NCI-H345 treated with DMSO at 0.1 percent for 48 hours (cell line): ENCODE measurements at regions not wholly inside any gene's neighbourhood (a gene's known extent, or its start where the extent isn't known, plus 50 kb on each side); places are given as distances from the start of the nearest gene placed in this dataset.
"Not testable (repeated sequence)": the region's sequence is repeated elsewhere in the genome, so short reads cannot be mapped to it uniquely, and the experiment has no call there.

ENCODE experiments used
- DNase-seq: peaks from one replicate; lab custom pipeline; 2025; ENCODE audit not compliant: unreplicated experiment; lab: John Stamatoyannopoulos, UW

DNA sequence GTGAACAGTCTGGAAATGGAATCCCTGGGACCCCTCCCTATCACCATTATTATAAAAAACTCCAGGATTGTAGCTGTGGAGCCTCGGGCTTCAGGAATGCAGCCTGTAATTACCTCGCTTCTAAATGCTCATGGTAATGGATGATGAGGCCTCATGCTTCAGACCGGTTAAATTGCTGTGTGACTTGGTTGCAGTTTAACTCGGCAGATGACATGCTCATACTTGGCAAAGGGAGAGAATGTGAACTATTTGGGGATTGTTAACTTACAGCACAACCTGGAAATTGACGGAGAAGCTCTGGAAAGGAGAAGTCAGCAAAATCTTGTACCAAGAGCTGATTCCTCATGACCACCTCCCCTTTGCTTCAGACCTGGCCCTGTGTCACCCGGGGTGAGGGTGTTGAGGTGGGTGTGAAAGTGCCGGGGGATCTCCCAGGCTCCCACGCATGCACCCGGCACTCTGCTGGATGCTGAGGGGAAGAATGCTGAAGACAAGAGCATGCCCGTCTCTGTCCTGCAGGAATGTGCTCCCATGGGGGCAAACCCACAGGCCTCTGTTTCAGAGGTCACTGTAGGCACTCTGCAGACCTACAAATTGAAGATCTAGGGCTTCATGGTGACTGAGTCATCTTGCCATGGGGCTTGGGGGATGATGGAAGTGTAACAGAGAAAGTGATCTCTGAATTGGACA is 364.8 kb downstream of the RPS6KC1 start:
- no peak for DNase-seq

DNA sequence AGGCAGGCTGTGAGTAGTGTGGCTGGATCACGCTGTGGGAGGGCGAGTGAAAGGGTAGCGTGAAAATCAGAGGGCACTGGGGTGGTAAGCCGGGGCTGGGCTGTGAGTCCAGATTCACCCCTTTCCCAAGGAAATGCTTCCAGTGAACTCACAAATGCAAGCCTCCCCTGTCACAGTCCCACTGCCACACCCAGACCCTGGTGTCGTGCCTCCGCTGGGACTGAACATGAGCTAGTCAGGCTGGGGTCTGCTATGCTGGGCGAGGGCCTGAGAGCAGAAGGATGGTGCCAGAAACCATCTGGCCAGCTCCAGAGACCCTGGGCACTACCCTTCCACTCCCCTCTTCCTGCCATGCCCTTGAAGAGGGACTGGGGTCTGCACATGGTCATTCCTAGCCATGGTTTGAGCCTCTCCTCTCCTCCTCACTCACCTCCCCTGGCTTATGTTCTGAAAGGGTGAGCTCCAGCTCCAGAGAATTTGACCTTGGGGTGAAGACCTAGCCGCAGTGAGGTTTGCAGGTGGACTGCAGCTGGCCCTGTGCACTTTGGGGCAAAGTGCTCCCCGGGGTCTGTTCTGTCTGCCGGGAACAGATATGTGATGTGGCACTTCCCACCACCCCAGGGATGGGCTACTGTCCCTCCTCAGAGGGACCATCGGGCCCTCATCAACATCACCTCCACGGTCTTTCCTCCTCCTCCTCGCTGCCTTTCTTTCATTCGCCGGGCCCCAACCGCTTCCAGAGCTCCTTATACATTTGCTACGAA is 365.6 kb downstream of the RPS6KC1 start:
- no peak for DNase-seq

DNA sequence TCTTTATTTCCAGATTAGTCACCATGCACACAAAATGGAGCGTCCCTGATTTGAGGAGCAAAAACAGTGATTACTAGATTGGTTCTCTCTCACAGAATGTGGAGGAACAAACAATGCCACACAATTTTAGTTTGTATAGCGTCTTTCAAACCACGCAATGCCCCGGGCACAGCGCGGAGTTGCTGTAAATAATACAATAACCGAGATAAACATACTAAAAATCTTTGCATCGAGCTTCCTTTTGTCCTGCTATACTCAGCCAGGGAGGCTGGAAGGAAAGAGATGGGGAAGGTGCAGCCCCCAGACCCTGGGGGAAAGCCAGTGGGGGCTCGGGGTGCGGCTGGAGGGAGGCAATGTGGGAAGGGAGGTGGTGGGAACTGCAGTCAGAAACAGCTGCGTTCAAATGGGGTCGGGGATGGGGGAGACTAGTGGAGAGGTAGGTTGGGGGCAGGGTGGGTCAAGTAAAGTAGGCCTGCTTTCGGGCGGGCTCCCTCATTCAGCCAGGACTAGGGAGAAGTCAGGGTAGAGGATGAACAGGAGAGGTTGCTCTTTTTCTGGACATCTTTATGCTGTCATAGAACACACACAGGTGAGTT is 366.3 kb downstream of the RPS6KC1 start:
- DNase-seq, result no peak

DNA sequence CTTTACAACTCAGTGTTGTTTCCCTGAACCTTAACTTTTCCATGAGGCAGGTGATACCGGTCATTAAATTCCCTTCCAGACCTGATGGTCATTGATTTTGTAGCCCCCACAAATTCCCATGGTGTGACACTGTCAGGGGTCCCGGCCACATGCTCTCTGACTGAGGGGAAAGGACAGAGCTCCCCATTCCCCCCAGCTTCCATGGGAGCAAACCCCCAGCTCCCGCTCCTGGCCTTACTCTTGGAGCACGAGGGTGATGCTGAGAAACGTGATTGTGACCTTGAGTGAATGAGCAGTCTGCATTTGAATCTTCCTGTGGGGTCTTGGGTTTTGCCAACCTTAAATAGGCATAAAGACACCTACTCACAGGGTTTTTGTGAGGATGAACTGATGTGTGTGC is 366.8 kb downstream of the RPS6KC1 start:
- no peak for DNase-seq

DNA sequence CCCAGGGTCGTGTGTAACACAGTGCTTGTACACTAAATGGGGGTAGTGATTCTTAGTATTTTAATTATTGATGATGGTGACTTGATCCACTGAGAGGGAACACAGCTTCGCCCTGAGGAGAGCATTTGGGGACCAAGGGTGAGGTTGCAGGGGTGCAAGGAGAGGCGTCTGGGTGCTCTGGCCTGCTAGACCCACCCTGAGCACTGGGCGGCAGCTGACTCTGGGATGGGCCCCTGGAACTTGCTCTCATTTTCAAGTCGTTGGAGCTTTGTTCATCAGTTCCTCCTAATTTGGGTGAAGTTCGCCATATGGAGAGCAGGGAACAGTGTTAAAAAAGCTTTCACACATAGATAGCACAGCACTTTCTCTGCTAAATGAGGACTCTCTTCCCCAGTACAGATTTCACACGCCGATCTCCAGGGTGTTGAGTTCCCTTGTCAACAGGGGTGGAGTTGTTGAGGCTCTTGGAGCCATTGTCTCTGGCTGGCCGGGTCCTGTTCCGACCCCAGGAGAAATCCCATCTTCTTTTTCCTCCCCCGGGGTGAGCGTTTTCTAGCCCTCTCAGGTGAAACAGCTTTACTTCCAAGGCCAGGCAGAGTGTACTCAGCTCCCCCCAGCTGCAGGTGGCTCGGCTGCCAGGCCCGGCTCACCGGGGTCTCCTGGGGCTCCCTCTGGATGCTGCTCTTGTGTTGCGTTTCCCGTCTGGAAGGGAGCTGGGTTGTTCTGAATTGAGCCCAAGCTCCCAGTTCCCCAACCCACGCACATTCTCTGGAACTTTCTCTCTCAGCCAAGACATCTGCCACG is 367.4 kb downstream of the RPS6KC1 start:
- no peak for DNase-seq

DNA sequence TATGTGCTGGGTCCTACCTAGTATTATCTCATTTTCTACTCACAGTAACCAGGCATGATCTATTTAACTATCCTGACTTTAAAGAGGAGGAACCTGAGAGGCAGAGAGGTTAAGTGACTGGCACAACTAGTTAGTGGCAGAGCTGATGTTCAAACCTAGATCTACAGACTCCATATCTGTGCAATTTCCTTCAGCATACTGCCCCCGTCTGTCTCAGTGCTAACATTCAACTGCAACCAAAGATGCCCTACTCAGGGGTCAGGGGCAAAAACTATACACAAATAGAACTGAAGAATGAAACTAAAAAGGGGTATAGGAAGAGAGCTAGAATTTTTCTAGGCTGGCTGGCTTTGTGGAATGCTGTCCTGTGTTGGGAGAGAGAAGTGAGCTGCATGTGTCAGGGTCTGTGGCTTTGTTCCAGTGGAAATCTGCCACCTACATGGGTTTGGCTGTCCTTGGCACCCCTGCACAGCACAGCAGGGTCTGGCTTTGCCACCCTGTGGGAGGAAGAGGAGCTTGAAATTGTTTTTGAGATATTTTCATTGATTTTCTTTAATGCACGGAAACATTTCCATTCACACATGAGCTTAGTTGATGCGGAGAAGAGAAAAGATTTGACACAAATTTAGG is 368.5 kb downstream of the RPS6KC1 start:
- DNase-seq, result no peak

DNA sequence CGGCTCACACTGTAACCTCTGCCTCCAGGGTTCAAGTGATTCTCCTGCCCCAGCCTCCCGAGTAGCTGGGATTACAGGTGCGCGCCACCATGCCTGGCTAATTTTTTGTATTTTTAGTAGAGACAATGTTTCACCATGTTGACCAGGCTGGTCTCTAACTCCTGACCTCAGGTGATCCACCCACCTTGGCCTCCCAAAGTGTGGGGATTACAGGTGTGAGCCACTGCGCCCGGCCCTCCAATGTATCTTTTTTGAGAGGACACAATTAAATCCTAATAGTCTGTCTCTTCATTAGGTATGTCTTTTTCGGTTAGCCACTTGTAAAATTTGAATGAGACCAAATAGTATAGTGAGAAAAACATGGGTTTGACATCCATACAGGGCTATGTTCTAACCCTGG is 370.1 kb downstream of the RPS6KC1 start:
- DNase-seq, result not testable (repeated sequence)

DNA sequence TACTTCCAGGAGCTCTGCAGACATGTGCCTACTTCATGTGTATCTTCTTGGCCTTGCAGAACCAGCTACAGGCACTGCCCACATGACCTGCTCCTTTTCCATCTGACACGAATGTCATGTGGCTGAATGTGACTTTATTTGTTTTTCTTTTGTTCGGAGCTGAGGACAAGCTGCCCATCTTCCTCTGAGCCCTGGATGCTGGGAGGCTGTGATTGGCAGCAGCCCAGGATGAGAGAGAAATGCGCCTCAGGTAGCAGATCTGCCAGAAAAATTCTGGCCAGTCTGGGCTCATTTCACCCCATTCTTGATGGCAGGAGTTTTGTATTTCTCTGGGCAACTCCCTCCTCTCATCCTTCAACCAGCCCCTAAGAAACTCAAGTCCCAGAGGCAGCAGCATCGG is 372.0 kb downstream of the RPS6KC1 start:
- DNase-seq, result no peak

DNA sequence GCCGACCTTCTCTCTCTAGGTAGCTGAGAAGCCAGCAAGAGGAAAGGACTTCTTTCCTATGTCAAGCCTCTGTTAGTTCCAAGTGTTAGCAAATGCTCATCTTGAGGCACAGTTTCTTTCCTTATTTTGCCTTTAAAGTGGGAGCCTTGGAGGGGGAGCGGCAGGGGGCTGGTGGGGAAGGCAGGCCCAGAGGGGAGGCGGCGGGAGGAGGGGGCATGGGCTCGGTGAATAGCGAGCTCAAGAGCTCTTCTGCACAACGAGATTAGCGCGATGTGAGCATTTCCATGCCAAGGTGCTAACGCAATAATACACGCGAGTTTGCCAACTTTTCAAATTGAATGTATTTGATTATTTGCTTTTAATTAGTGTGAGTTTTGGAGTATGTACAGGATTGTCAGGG is 372.6 kb downstream of the RPS6KC1 start:
- DNase-seq, result peak; percentile 10

DNA sequence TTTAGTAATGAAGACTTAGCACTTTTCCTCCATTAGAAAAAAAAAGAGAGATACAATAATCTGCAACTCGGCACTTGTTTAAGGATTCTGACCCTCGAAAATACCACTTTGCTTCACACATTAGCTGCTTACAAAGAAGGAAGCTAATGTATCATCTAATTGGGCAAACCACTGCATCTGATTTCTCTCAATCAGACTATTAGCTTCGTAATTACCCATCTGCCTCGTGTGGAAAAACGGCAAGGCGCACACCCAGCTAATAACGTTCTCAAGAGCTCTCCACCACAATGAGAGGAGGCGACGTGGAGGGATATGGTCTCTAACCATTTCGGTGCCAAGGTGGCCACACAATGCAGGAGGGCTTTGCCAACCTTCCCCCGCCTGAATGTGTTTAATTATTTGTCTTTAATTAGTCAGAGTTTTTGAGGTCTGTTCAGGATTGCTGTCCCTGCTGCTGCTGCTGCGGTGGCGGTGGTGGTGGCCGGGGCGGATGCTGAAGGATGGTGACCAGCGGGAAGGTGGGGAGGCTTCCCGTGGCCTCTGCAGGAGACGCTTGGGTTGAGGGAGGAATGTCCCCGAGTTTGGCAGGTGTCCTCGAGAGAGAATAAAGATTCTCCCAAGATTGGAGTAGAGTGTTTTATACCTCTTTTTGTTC is 374.5 kb downstream of the RPS6KC1 start:
- DNase-seq, result no peak

DNA sequence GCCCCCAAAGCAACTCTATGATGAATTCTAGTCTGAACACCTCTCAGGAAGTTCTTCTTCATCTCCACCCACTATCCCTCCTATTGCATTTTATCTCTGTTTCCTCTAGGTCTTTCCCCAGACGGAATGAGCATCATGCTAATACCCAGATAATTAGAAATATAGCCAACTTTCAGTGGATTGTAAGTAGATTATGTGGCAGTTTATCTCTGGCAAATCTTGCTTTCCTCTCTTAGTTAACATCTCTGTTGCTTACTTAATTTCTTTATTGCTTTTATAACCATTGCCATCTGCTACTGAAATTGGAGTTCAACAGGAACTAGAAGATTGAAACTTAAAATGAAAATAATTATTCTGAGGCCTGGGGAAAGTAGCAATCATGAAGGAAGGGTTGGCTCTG is 378.6 kb downstream of the RPS6KC1 start:
- no peak for DNase-seq

DNA sequence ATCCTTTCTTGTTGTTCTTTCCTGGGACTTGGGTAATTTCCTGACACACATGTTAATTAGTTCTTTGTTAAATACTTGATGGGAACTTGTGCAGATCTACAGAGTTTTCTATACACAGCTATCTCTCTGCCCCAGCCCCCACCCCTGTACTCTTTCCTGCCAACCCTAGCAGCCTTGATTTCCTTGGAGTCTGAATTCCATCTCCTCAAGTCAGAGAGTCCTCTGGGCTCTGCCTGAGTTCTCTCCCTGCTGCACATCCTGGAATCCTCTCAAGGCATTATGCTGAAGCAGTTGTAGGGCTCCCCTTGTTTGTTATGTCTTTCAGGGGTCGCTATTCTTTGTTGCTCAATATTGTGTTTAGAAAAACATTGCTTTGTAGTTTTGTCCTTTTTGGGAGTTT is 384.7 kb downstream of the RPS6KC1 start:
- no peak for DNase-seq

DNA sequence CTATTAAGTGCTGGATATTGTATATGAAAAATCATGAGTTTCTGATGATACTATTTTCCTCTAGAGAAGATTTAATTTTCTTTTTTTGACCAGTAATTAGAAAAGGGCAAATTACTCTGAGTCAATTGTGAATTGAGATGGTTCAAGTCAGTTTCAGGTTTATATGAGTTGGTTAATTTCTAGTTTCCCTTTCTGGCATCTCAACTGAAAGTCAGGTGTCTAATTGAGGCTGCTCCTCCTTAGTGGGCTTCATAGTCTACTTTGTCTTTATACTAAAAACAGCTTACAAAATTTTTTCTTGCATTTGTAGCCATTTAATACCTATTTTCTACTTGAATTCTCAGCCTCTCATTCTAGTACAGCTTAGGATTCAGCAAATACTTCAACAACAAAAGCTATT is 387.3 kb downstream of the RPS6KC1 start:
- no peak for DNase-seq

DNA sequence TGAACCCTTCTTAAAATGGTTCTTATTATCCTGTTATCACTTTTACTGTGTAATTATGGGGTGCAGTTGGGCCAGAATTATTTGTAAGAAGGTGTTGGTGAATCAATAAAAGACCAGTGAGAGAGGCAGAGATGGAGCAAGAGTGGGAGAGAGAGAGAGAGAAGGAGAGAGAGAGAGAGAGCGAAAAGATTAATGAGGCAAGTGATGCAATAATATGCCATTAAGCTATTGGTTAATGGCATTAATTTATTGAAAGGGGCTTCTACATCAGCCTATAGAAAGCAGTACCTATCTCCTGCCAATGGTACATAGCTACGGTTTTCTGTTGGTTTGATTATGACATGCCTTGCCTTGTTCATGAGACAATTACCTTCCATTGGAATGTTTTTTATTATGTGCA is 388.7 kb downstream of the RPS6KC1 start:
- DNase-seq, result no peak

DNA sequence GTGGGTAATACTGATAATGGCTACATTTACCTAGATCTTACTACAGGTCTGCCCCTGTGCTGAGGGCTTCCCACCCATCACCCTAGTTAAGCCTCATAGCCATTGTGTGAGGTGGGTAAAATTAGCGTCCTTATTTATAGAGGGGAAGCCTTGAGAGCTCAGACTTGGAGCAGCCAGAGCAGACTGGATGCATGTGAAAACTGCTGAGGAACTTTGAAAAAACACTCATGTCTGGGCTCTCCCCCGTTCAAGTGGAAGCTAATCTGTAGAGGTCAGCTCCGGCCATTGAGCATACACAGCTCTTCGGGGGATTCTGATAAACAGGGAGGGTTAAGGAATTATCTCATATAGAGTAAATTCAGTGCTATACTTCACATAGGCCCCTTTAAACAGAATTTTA is 389.7 kb downstream of the RPS6KC1 start:
- DNase-seq, result no peak

DNA sequence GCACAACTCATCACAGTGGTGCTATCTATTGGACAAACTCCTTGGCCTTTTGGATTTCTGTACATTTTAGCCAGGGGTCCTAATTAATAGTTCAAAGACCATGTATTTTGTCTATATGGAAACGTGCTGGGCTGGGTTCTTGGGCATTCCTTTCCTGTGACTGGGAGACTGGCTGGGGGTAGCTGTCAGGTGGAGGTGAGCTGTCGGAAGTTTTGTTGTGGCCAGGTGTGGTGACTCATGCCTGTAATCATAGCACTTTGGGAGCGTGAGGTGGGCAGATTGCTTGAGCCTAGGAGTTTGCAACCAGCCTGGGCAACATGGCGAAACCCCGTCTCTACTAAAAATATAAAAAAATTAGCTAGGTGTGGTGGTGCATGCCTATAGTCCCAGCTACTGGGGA is 392.4 kb downstream of the RPS6KC1 start:
- no peak for DNase-seq

DNA sequence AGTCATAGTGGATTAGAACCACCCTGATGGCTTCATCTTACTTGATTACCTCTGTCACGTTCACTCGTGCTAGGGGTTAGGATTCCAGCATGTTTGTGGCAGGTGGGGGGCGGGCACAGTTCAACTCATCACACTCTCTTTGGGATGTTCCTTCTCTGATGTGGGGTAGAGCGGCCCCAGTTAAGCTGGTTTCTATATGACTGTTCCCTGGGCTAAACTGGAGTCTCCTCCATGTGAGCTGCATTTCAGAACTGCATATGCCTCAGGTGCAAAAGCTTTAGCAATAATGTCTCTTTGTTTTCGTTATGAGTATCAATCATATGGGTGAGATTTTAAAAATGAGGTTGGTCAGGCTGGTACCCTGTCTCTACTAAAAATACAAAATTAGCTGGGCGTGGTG is 393.2 kb downstream of the RPS6KC1 start:
- DNase-seq, result no peak

DNA sequence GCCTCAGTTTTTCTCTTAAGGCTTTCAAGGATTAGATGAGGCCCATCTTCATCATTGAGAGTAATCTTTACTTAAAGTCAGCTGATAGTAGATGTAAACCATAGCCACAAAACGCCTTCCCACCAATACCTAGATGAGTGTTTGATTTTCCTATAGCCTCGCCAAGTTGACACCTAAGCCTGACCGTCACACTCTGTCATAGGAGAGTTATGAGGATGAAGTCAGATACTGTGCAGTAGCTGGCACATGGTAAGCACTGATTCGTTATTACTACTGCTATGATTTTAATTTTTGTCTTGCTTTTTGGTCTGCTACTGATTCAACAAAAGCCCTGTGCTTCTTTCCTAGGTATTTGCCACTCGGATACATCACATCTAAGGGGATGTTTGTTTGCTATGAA is 395.5 kb downstream of the RPS6KC1 start:
- DNase-seq, result no peak

DNA sequence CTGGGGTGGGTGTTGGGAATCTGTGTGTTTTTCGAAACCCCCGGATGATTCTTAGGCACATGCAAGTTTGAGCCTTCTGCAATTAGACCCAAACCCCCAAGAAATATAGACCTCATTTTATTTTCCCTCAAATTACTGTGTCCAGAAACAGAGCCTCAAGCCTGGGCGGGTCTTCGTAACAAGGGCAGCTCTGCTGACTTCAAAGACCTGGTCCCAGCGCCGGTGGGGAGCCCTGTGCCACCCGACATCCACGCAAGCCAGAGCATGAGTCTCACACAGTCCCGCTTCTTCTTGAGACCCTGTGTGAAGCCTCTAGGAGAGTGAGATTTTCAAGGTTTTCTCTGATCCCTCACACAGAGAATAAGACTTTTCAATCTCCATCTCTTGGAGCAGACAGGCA is 397.3 kb downstream of the RPS6KC1 start:
- no peak for DNase-seq

DNA sequence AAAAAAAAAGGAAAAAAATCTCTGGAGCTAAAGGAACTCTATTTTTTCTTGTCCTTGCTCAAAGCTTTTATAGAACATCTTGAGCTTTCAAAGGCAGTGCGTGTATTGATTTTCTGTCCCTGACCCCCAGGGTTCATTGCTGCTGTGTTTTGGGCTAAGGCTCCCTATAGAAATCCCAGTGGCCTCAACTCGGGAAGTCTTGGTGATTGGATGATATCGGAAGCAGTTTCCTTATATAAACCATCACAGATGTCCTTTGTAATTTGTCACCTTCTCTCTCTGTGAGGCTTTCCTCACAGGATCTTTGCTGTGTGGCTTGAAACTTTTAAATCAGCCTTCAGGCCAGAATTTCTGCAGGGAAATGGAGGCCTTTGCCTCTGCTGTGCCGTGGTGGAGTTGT is 397.7 kb downstream of the RPS6KC1 start:
- no peak for DNase-seq

DNA sequence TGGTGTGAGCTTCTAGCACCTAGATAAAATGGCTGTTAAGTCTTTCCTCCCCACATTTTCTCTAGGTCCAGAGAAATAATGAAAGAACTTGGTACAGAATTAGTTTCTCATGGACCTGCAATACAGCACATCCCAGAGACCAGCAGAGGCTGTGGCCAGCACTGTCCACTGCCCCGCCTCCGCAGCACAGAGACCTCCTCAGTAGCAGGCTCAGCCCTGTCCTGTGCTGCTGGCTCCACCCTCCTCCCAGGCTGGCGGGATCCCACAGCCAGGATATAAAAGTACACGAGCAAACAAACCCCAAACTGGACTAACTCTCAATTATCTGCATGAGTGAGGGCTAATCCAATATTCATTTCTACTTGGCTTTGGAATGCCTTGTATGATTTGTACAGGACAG is 401.5 kb downstream of the RPS6KC1 start:
- DNase-seq, result no peak
